Activated CD8-positive, alpha-beta memory T cell treated with anti-CD3 and anti-CD28 coated beads, Interleukin-2, amount 50 U/mL, for 24 hours (primary cell): ENCODE measurements at regions not wholly inside any gene's neighbourhood (a gene's known extent, or its start where the extent isn't known, plus 50 kb on each side); places are given as distances from the start of the nearest gene placed in this dataset.

Source experiments
- DNase-seq: peaks from one replicate; pipeline ENCODE4 v3.0.0-alpha.2; 2020; ENCODE audit errors: extremely low read depth

DNA sequence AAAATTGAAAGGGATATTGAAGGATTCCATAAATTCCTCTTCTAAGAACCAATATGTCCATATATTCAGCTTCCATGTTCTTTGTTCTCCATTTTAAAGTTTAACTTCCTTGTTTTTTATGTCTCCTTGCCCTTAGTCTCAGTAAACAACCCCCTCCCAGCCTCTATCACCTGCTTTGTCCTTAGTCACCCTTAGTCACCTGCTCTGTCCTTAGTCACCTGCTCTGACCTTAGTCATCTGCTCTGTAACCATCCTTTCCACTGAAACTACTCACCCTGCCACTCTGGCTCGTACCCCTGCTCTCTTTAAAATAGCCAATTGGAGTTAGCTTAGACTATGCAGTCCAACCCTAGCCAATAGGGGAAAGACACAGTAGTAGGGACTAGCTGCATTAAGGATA, 136.2 kb upstream of the TMEM106B start:
- DNase-seq: no peak

- no peak for DNase-seq
These were observed 131.1 kb upstream of the TMEM106B start for GRCh38 chr7:12080006-12080405.

DNA sequence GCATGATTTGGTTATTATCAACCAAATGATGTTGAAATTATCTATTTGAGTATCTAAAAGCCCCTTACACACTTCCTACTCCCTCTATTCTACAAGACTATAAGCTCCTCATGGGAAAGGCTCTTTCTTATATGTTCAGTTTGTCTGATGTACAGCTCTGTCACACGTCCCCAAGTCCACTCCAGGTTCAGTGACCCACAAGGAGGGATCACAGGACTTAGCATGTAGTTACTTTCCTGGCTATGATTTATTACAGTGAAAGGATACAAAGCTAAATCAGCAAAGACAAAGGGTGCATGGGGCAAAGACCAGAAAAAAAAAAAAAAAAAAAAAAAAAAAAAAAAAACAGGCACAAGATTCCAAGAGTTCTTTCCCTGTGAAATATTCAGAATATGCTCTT, 125.6 kb upstream of the TMEM106B start:
- DNase-seq: no peak

- no peak for DNase-seq
These were observed 120.9 kb upstream of the TMEM106B start for GRCh38 chr7:12089951-12090756.

DNA sequence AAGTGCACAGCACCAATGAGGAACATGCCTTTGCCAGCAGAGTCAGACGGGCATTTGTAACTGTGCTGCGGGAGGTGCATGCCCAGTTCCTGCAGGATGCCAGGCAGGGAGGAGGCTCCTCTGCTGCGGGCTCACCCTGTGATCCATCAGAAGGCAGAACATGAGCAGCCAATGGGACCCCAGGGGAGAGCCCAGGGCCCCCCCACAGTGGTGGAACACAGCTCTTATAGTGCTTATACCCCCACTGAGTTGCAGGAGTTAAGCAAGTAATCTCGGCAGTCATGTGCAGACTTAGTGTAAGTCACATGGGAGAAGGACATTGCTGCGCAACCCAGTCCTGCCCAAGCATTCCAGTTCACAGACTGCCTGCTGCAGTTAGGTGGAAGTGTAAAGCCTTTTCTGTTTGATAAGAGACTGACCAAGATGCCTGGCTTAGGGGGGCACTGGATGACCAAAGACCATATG, 120.3 kb upstream of the TMEM106B start:
- DNase-seq: no peak

GRCh38 chr7:12091231-12091630, 119.9 kb upstream of the TMEM106B start:
- DNase-seq: no peak

DNA sequence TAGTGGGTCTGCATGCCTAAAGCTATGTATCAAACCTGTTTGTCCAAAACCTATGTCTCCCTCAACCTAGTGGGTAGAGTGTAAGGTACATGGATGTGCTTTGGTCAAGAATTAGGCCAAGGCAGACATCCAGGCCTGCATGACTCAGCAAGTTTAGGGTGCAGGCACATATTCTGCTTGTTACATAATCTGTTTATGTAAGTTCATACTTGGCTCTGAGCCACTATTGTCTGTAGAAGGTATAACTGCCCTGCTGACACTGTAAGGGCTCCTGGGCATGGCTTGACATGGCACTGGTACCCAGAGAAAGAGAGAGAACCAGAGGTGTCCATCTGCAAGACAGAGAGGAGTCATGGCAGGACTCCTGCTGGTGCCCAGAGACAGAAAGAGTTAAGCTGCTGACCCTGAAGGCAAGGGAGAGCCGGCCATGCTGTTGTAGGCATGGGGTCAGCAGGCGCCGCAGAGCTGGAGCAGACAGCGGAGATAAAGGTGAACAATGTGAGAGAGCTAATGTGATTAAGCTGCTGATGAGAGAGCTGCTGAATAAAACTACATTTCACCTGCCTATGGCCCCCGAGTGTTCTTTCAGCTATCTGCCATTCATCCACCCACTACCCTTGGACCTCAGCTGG, 118.5 kb upstream of the TMEM106B start:
- no peak for DNase-seq

- no peak for DNase-seq
These were observed 117.7 kb upstream of the TMEM106B start for GRCh38 chr7:12093365-12093764.

- no peak for DNase-seq
These were observed 116.7 kb upstream of the TMEM106B start for GRCh38 chr7:12094365-12094921.

- DNase-seq: no peak
These were observed 109.0 kb upstream of the TMEM106B start for GRCh38 chr7:12102126-12102525.

DNA sequence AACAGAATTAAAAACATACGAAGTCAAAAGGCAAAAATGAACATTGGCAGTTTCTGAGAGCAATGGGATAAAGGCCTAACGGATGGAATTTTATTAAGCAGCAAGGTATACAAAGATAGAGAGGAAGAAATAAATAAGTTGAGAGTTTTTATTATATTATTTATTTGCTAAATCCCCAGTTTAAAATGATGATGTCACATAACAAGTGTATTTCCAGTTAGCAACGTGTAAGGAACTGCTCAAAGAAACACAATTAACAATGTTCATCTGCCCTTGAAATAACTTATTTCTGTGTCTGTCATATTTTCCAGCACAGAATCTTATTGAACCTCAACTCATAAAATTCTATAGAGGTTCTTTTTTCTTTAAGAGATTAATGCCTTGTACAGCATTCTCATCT, 108.6 kb upstream of the TMEM106B start:
- DNase-seq: no peak

DNA sequence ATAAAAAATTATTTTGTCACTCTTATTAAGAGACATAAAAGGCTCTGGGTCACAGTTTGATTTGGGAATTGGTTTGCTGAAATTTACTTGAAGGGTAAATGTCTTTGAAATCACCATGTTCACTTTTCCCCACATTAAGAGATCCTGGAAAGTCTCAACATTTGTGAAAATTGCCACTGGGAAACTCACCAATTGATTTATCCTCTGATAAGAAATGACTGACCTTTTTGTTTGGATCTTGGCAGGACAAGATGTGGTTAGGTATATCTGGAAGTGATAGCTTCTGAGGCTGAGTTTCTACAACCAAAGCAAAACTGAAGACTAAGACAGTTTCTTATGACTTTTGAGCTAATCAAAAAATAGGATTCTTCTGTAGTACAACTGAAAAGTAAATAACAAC, 107.1 kb upstream of the TMEM106B start:
- no peak for DNase-seq

GRCh38 chr7:12107381-12107780, 103.7 kb upstream of the TMEM106B start:
- DNase-seq: no peak

DNA sequence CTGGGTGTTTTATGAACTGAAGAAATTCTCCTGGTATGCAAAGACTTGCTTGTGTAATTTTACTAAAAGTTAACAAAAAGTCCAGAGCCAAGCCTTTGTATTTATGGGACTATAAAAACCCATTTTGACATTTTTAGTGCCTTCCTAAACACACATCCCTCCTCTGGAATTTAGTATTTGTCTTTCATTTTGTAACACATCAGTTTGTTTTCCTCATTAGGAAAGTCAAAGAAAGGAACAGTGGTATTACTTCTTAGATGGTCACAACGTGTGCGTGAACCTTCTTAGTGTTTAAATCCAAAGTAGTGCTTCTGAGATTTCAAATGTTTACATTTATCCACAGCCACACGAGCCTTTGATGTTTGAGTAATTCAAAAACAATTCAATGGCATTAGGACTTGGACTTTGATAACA, 103.2 kb upstream of the TMEM106B start:
- DNase-seq: no peak

DNA sequence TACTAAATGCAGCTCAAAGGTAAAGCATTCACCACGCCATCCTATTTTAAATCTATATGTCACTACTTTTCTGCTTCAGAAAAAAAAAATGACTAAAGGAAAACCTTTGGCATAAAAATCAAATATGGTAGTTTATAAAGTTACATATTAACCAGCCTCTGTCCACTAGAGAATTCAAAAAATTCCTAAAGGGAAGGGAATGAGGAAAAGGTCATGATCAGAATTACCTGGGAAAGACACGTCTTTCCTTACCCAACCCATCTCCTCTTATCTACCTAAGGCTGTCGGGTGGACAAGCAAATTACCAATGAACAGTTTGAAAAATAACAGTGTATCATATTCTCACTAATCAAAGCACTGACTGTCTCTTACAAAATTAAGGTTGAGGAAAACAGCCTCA, 100.7 kb upstream of the TMEM106B start:
- no peak for DNase-seq

- DNase-seq: no peak
These were observed 99.4 kb upstream of the TMEM106B start for GRCh38 chr7:12111422-12112405.

- DNase-seq: no peak
These were observed 93.9 kb upstream of the TMEM106B start for GRCh38 chr7:12117170-12117569.

GRCh38 chr7:12119620-12120303, 91.3 kb upstream of the TMEM106B start:
- DNase-seq: no peak

DNA sequence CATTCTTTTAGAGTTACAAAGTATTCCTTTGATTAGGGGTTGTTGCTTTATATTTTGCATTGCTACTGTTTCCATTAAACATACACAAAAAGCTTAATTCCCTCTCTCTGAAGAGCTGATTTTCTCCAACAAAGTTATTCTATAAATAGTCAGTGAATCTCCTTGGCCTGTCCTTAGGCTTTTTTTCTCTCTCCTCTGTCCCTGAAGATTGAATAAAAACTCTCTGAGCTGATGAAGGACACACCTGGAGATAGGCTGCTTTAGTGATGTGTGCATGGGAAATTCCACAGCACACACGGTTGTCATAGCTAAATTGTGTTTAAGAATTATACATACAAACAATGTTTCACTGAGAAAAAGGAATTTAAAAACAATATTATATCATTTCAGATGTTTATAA, 90.5 kb upstream of the TMEM106B start:
- DNase-seq: no peak

GRCh38 chr7:12123172-12123571, 87.9 kb upstream of the TMEM106B start:
- no peak for DNase-seq

- DNase-seq: no peak
These were observed 87.1 kb upstream of the TMEM106B start for GRCh38 chr7:12124028-12124427.
